ENCODE measurements at regions not wholly inside any gene's neighbourhood (a gene's known extent, or its start where the extent isn't known, plus 50 kb on each side); places are given as distances from the start of the nearest gene placed in this dataset.

GRCh38 chr5:27308153-27308552 lies 269.8 kb upstream of the CDH9 start:
- DNase-seq = no peak

GRCh38 chr5:27290172-27290571 lies 251.8 kb upstream of the CDH9 start:
- no peak for DNase-seq

DNA sequence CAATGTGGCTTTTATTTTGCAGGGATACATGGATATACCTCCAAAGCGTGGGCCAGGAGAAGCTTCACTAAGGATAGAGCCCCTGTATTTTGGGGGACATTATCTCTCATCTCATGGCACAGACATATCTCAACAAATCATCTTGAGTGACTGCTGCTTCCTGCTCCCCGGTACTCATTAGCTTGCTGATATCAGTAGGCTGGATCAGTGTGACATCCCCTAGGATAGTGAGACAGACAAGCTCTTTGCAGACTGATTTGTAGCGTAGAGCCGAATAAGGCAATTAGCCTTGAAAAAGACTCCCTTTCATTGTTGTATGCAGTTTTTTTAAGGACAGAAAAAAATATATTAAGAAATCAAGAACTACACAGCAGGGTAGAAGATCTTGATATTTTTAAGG lies 237.7 kb upstream of the CDH9 start:
- DNase-seq = no peak

DNA sequence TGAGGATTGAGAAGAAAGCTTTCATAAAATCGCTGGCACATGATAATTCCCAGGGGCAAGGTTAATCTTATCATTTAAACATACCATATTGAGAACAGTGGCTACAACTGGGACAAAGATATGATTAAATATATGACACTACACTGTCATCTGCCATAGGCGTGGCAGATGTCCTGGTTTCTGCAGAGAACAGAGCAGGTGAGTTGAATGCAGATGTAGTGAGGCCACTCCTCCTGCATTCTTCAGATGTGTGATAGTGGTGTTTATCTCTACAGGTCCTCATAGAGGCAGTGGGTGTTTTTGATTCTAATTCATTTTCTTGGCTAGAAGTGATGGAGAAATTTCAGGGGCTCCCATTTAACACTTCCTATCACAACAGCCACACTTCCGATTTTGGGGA lies 237.0 kb upstream of the CDH9 start:
- no peak for DNase-seq

DNA sequence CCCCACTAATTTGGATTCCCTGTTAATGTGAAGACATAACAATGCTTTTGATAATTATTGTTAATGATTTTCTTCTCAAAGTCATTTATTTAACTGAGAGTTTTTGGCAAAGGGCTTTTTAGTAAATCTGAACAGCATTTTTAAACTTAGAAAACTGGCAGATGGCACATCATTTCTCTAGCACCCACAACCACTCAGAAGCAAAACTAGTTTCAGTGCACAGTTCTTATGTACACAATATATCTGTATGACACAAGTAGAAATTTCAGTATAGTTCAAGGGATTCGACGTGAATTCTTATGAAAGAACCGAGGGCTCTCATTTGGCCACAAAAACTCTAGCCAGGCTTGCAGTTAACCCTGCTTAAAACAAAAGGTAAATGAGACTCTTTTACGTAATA lies 231.4 kb upstream of the CDH9 start:
- DNase-seq = no peak

DNA sequence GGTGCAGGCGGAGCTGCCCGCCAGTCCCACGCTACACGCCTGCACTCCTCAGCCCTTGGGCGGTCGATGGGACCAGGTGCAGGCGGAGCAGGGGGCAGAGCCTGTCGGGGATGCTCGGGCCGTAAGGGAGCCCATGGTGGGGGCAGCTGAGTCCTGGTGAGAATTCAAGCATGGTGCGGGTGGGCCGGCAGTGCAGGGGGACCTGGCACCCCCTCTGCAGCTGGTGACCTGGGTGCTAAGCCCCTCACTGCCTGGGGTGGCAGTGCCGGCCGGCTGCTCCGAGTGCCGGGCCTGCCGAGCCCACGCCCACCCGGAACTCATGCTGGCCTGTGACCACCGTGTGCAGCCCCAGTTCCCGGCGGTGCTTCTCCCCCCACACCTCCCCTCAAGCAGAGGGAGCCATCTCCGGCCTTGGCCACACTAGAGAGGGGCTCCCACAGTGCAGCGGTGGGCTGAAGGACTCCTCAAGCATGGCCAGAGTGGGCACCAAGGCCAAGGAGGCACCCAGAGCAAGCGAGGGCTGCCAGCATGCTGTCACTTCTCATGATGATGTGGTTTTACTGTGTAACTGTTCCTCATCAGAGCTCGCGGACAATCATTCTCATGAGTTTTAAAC lies 228.9 kb upstream of the CDH9 start:
- DNase-seq = no peak

DNA sequence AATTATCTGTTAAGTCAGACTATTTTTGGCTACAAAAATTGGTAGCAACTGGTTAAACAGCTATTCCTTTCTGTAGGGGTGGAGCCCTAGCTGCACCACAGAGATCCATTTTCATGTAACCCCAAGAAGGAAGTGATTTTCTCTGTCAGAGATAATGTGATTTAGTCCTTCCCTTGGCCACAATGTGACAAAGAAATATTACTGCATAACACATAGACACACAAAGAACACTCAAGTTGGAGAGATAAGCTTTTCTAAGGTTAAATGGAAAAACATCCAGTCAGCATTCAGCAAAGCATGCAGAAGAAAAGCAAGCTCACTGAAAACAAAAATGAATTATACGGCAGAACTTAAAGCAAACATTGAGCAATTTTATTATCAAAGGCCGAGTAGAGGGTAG lies 227.8 kb upstream of the CDH9 start:
- DNase-seq = no peak

DNA sequence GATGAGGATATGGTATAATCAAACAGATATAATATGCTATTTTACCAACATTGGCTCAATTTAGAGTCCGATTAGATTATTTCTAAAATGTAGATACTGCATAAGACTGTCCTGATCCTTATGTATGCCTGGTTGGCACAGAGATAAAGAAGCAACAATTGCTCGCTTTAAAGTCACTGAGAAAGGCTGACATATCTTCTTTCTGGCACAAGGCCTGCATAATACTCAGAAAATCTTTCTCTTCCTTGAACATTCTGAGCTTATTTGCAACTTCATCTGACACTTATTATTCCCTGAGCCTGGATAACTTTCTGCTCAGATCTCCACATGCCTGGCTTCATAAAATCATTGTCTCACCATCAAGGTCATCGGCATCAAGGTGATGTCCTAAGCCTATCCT lies 219.3 kb upstream of the CDH9 start:
- DNase-seq = no peak

DNA sequence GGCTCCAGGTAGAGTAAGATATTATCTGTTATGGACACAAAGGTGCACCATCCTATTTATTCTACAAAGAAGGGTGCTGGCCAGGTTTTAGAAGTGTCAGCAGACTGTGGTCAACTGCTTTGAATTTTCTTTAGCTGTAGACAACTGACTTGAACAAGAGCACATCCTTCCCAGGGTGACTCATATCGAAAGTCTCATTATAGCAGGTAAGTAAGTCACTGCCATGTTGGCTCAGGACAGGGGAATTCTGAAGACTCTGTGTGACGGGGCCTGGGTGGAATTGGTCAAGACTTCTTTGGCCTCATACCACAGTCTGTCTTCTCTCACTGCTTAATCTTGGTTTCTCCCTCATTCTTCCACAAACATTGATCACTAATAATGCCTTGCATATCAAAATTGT lies 214.5 kb upstream of the CDH9 start:
- DNase-seq = no peak

- DNase-seq = no peak
These were observed 203.9 kb upstream of the CDH9 start for GRCh38 chr5:27242258-27242626.

- DNase-seq = no peak
These were observed 203.3 kb upstream of the CDH9 start for GRCh38 chr5:27241564-27242257.

GRCh38 chr5:27240791-27241190 lies 202.4 kb upstream of the CDH9 start:
- no peak for DNase-seq

- DNase-seq = no peak
These were observed 196.5 kb upstream of the CDH9 start for GRCh38 chr5:27234916-27235315.

DNA sequence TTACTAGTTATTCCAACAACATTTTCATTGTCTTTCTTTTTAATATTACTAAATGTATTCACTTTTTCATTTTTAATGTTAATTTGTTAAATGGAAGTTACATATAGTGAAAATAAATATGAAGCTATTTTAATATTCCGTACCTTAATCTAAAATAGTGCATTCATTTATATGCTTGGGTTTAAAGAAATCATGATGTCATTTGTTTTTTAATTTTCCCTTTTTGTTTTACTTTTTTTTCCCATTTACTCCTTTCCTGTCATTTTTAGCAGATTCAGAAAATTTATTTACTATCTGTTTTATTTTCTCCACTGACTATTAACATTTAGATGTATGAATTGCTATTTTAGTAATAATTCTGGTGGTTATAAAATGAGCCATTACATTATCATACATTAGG lies 183.0 kb upstream of the CDH9 start:
- DNase-seq = no peak

- DNase-seq = no peak
These were observed 182.4 kb upstream of the CDH9 start for GRCh38 chr5:27220752-27221151.

DNA sequence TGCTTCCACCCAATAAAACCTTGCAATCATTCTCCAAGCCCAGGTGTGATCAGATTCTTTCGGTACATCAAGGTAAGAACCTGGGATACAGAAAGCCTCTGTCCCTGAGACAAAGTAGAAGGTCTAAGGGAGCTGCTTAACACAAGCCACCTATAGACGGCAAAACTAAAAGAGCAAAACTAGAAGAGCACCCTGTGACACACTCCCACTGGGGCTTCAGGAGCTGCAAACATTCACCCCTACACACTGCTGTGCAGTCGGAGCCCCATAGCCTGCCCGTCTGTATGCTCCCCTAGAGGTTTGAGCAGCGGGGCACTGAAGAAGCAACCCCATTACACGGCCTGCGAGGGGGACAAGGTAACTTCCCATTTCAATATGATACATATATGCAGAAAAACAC lies 179.6 kb upstream of the CDH9 start:
- DNase-seq = no peak

GRCh38 chr5:27217155-27217956 lies 179.0 kb upstream of the CDH9 start:
- no peak for DNase-seq

DNA sequence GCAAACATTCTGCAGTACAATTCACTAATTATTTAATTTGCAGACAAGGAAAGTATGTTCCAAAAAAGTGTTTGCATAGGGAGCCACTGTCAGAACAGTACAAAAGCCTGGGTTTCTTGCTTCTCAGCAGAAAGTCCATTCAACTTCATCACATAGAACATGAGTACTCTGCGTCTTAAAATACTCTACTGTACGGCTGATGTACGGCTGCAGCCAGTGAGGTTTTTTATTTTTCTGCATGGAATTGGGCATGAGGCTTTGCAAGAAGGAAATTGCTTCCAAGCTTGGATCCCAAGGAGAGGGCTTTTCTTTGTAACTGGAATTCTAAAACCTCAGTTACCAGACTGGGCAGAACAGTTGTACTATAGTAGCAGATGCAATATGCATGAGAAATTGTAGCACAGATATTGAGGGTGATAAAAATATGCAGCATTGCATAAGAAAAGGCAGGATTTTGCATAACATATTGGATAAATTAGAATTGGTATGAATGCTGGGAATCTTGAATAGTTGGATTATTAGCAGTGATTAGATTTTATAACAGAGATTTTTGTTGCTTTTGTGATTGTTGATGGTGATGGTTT lies 178.1 kb upstream of the CDH9 start:
- no peak for DNase-seq

- DNase-seq = no peak
These were observed 169.7 kb upstream of the CDH9 start for GRCh38 chr5:27208051-27208450.

DNA sequence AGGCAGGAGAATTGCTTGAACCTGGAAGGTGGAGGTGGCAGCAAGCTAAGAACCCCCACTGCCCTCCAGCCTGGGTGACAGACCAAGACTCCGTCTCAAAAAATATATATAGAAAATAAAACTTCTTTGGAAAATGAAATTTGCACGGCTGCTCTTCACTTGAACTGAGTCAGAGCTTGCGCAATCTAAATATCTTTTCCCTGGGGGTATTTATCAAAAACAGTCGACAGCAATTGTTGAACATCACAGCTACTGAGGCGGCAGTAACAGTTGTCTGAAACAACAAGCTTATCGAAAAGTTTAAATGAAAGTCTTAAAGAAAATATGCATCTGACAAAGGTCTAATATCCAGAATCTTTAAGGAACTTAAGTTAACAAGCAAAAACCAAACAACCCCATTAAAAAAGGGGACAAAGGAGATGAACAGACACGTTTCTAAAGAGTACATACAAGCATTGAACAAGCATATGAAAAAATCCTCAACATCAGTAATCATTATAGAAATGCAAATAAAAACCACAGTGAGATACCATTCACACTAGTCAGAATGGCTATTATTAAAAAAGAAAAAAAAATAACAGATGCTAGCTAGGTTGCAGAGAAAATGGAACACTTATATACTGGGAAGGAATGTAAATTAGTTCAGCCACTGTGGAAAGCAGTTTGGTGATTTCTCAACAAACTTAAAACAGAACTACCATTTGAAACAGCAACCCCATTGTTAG lies 153.6 kb upstream of the CDH9 start:
- DNase-seq = no peak

DNA sequence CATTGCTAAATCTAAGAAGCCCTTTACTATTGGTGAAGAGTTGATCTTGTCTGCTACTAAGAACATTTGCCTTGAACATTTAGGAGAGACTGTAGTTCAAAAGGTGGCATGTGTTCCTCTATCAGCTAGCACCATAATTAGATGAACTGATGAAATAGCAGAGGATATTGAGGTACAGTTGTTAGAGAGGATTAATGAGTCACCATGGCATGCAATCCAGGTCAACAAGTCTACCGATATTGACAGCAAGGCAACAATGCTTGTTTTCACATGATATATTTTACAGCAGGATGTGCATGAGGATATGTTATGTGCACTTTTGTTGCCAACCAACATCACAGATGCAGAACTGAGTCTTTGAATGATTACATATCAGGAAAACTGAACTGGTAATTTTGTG lies 134.3 kb upstream of the CDH9 start:
- DNase-seq = no peak

- DNase-seq = no peak
These were observed 133.4 kb upstream of the CDH9 start for GRCh38 chr5:27171761-27172261.

DNA sequence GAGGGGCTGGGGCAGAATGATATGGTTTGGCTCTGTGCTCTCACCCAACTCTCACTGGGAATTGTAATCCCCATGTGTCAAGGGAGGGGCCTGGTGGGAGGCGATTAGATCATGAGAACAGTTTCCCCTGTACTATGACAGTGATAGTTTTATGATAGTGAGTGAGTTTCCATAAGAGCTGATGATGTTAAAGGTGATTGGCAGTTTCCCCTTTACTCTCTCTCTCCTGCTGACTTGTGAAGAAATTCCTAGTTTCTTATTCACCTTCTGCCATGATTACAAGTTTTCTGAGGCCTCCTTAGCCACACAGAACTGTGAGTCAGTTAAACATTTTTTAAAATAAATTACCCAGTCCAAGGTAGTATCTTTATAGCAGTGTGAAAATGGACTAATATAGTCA lies 120.4 kb upstream of the CDH9 start:
- no peak for DNase-seq

Measured in stimulated activated naive CD4-positive, alpha-beta T cell (primary cell).